Erythroblast (primary cell): ENCODE measurements at regions not wholly inside any gene's neighbourhood (a gene's known extent, or its start where the extent isn't known, plus 50 kb on each side); places are given as distances from the start of the nearest gene placed in this dataset.

Experiments used
- GATA1 ChIP-seq: IDR thresholded peaks from 2 replicates; pipeline ENCODE4 v1.6.1; 2011; ENCODE audit warnings: low read depth, mild to moderate bottlenecking, control low read depth, low read length, moderate library complexity
- POLR2A ChIP-seq: IDR thresholded peaks from 2 replicates; pipeline ENCODE4 v1.6.1; 2011; ENCODE audit warnings: mild to moderate bottlenecking, low read length

GRCh38 chr17:77566151-77566550 lies 392.4 kb upstream of the TNRC6C start:
- TF ChIP-seq POLR2A (no peak), GATA1 (no peak)
